ENCODE measurements at regions not wholly inside any gene's neighbourhood (a gene's known extent, or its start where the extent isn't known, plus 50 kb on each side); places are given as distances from the start of the nearest gene placed in this dataset.

DNA sequence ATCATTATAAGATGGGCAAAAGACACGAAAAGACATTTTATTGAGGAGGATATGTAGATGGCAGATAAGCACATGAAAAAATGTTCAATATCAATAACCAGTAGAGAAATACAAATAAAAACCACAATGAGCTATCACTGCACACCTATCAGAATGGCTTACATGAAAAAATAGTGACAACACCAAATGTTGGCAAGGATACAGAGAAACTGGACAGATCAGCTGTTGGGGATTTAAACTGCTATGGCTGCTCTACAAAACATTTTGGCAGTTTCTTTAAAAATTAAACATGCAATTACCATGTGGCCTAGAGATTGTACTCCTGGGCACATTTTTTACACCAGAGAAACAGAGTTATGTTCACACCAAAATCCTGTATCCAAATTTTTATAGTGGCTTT, 172.7 kb upstream of the TENT5A start:
- POLR2A ChIA-PET = no interaction called here
- TF ChIP-seq KLF9 (tag by site-specific recombination; IDR thresholded peaks at IDR 0.05; ENCODE audit: low read depth) (no peak), OSR2 (tag by site-specific recombination; IDR thresholded peaks at IDR 0.05) (no peak), ZNF596 (tag by site-specific recombination; IDR thresholded peaks at IDR 0.05) (no peak), ZNF132 (tag by site-specific recombination; IDR thresholded peaks at IDR 0.05; ENCODE audit: borderline replicate concordance) (no peak), YY1 (tag by site-specific recombination; IDR thresholded peaks at IDR 0.05) (no peak), ZNF521 (tag by site-specific recombination; IDR thresholded peaks at IDR 0.05) (no peak), ZNF704 (tag by site-specific recombination; IDR thresholded peaks at IDR 0.05) (no peak), ZBTB10 (tag by site-specific recombination; IDR thresholded peaks at IDR 0.05) (no peak), ZNF488 (tag by site-specific recombination; IDR thresholded peaks at IDR 0.05) (no peak), ZNF184 (tag by site-specific recombination; IDR thresholded peaks at IDR 0.05) (no peak), ZNF223 (tag by site-specific recombination; IDR thresholded peaks at IDR 0.05) (no peak), ZNF426 (tag by site-specific recombination; IDR thresholded peaks at IDR 0.05) (no peak), ZNF677 (tag by site-specific recombination; IDR thresholded peaks at IDR 0.05) (no peak), ZNF830 (tag by site-specific recombination; IDR thresholded peaks at IDR 0.05; ENCODE audit: low read depth) (no peak), HOXC10 (CRISPR knock-in tag; IDR thresholded peaks at IDR 0.05) (no peak), SETDB1 (IDR thresholded peaks at IDR 0.05; ENCODE audit: insufficient read length, low read length) (no peak), ZFP3 (tag by site-specific recombination; IDR thresholded peaks at IDR 0.05; ENCODE audit: low read depth) (no peak)
- TF ChIP-seq, protein P1, sequence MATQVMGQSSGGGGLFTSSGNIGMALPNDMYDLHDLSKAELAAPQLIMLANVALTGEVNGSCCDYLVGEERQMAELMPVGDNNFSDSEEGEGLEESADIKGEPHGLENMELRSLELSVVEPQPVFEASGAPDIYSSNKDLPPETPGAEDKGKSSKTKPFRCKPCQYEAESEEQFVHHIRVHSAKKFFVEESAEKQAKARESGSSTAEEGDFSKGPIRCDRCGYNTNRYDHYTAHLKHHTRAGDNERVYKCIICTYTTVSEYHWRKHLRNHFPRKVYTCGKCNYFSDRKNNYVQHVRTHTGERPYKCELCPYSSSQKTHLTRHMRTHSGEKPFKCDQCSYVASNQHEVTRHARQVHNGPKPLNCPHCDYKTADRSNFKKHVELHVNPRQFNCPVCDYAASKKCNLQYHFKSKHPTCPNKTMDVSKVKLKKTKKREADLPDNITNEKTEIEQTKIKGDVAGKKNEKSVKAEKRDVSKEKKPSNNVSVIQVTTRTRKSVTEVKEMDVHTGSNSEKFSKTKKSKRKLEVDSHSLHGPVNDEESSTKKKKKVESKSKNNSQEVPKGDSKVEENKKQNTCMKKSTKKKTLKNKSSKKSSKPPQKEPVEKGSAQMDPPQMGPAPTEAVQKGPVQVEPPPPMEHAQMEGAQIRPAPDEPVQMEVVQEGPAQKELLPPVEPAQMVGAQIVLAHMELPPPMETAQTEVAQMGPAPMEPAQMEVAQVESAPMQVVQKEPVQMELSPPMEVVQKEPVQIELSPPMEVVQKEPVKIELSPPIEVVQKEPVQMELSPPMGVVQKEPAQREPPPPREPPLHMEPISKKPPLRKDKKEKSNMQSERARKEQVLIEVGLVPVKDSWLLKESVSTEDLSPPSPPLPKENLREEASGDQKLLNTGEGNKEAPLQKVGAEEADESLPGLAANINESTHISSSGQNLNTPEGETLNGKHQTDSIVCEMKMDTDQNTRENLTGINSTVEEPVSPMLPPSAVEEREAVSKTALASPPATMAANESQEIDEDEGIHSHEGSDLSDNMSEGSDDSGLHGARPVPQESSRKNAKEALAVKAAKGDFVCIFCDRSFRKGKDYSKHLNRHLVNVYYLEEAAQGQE (tag by site-specific recombination; IDR thresholded peaks at IDR 0.05) = no peak

More for the DNA sequence above, 172.7 kb upstream of the TENT5A start:
- Histone ChIP-seq H3K9me3 (ENCODE audit: control insufficient read depth, insufficient read depth, low read depth, low read length) (no peaks in the 10 kb centered on the region), H3K36me3 (ENCODE audit: control insufficient read depth in 2 of 2, insufficient read depth in 1 of 2, low read length in 2 of 2) (no peaks in the 10 kb centered on the region), H3K4me3 (ENCODE audit: low read depth, low read length) (no peak overlapping the region), H3K27ac (ENCODE audit: extremely low read depth, low read depth, low read length) (no peak overlapping the region), H3K4me1 (ENCODE audit: control insufficient read depth, insufficient read depth, low read length) (no peaks in the 10 kb centered on the region)
- CTCF ChIA-PET = interaction anchor here (1.0 kb wide), 1 partner anchor 13 kb away, joined by 3 read pairs; no protein-coding TSS in a partner anchor

All from HEK293 (cell line).